ENCODE measurements at regions not wholly inside any gene's neighbourhood (a gene's known extent, or its start where the extent isn't known, plus 50 kb on each side); places are given as distances from the start of the nearest gene placed in this dataset.
"Not testable (repeated sequence)": the region's sequence is repeated elsewhere in the genome, so short reads cannot be mapped to it uniquely, and the experiment has no call there.

GRCh38 chr10:60508037-60508436 lies 118.4 kb upstream of the ANK3 start:
- no peak for DNase-seq

GRCh38 chr10:60502621-60503020 lies 112.9 kb upstream of the ANK3 start:
- DNase-seq, result no peak

GRCh38 chr10:60498985-60499384 lies 109.3 kb upstream of the ANK3 start:
- no peak for DNase-seq

GRCh38 chr10:60497364-60497763 lies 107.7 kb upstream of the ANK3 start:
- no peak for DNase-seq

GRCh38 chr10:60496181-60496580 lies 106.5 kb upstream of the ANK3 start:
- DNase-seq, result no peak

- no peak for DNase-seq
Observed at GRCh38 chr10:60495338-60496055, 105.8 kb upstream of the ANK3 start.

- no peak for DNase-seq
Observed at GRCh38 chr10:60494774-60495173, 105.1 kb upstream of the ANK3 start.

- DNase-seq, result no peak
Observed at GRCh38 chr10:60491162-60491561, 101.5 kb upstream of the ANK3 start.

GRCh38 chr10:60490013-60490412 lies 100.3 kb upstream of the ANK3 start:
- no peak for DNase-seq

- no peak for DNase-seq
Observed at GRCh38 chr10:60488111-60488669, 98.5 kb upstream of the ANK3 start.

GRCh38 chr10:60487543-60487942 lies 97.9 kb upstream of the ANK3 start:
- DNase-seq, result no peak

- no peak for DNase-seq
Observed at GRCh38 chr10:60485025-60485424, 95.3 kb upstream of the ANK3 start.

- no peak for DNase-seq
Observed at GRCh38 chr10:60480865-60481563, 91.3 kb upstream of the ANK3 start.

- no peak for DNase-seq
Observed at GRCh38 chr10:60479305-60480020, 89.8 kb upstream of the ANK3 start.

- no peak for DNase-seq
Observed at GRCh38 chr10:60476451-60476850, 86.8 kb upstream of the ANK3 start.

- DNase-seq, result no peak
Observed at GRCh38 chr10:60473557-60473956, 83.9 kb upstream of the ANK3 start.

GRCh38 chr10:60470091-60470490 lies 80.4 kb upstream of the ANK3 start:
- DNase-seq, result no peak

GRCh38 chr10:60469147-60469546 lies 79.5 kb upstream of the ANK3 start:
- not testable (repeated sequence) for DNase-seq

GRCh38 chr10:60467202-60467546 lies 77.5 kb upstream of the ANK3 start:
- no peak for DNase-seq

- DNase-seq, result no peak
Observed at GRCh38 chr10:60466267-60467201, 76.9 kb upstream of the ANK3 start.

- DNase-seq, result no peak
Observed at GRCh38 chr10:60465801-60466200, 76.1 kb upstream of the ANK3 start.

GRCh38 chr10:60464659-60465058 lies 75.0 kb upstream of the ANK3 start:
- no peak for DNase-seq

- no peak for DNase-seq
Observed at GRCh38 chr10:60463746-60464145, 74.1 kb upstream of the ANK3 start.
